ENCODE measurements at regions not wholly inside any gene's neighbourhood (a gene's known extent, or its start where the extent isn't known, plus 50 kb on each side); places are given as distances from the start of the nearest gene placed in this dataset.
"Not testable (repeated sequence)": the region's sequence is repeated elsewhere in the genome, so short reads cannot be mapped to it uniquely, and the experiment has no call there.

DNA sequence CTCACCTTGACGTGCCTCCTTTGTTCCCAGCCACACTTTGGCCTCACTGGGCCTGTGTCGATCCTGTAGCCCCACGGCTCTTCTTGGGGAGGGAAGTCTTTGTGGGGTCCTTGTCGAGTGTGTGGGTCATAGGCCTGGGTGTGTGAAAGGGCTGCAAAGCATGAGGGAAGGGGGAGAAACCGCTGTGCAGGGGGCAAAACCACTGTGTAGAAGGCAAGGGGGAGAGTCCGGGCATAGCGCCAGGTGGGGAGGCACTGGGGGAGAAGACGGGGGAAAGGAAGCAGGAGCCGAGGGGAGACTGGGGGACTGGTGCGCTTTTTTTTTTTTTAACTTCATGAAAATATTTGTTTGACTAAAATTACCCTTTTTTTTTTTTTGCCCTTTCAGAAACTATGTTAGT is 65.1 kb upstream of the RASD2 start:
- DNase-seq, result no peak

DNA sequence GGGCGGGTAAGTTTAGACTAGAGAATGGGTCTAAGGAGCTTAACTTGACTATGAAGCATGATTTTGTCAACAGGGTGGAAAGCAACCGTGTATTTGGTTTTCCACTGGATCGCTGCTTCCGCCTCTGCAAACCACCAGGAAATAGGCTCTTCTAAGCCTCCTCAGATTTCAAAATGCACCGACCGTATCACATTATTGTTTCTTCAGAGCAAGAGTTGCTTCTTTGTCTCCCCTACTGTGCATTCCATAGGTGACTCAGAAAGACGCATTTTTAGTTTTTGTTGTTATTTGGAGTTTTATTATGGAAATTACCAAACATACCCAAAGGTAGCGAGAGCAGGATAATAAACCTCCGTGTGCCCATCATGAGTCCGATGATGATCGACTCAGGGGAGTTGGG is 64.3 kb upstream of the RASD2 start:
- DNase-seq, result peak; percentile 5 to 11

DNA sequence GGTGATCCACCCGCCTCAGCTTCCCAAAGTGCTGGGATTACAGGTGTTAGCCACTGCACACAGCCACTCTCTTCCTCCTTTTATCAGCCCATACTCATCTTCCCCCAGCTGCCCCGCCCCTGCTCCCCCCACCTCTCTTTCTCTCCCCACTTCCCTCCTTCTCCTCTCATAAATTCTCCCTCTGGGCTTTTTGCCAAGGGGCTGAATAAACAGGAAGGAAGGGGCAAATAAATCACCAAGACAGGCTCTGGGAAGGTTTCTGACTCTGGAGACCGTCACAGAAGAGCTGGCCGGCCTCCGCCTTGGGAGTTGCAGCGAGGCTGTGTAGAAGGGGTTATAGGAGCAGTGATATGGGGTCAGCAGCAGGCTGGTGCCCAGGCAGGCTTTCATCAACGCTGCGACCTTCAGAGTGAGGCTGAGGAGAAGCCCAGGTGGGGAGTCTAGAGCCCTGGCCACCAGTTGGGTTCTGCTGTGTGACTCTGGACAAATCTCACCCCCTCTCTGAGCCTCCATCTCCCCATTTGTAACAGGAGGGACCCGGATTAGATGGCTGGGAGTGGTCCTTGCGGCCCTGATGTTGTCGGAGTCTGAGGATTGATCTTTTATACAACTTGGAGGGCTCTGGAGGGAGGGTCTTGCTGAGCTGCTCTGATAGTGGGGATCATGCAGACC is 62.6 kb upstream of the RASD2 start:
- peak; percentile 31 to 58 for DNase-seq

DNA sequence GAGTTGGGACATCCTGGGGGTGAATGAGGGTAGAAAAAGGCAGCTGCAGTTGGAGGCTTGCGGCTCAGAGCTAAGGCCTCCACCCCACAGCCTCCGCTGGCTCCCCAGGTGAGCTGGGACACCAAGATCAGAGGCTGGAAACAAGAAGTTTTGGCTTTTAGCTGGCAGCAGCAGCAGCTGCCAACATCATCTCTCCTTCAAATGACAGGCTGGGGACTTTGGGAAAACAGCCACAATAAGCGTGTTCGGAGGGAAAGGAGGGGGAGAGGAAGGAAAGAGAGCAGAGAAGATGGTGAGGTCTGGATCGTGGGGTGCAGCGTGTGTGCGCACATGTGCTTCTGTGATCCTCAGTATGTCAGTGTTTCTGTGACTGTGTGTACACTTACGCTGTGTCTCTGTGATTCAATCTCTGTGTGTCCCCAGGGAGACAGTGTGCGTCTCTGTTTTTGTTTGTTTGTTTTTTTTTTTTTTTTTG is 62.0 kb upstream of the RASD2 start:
- no peak for DNase-seq

DNA sequence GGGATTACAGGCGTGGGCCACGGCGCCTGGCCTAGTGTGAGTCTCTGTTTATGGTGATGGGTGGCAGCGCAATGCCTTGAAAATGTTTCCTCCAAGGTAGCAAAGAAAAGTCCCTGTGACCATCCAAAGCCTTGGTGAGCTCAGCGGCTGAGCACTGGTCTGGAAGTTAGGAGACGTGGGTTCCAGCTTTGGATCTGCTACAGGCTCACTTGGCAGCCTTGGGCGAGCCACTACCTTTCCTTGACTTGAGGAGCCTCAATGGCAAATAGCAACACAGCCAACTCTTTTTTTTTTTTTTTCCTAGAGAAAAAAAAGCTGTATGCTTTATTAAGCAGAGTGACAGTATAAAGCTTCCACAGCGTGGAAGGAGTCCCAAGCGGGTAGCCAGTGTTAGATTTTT is 61.3 kb upstream of the RASD2 start:
- no peak for DNase-seq

DNA sequence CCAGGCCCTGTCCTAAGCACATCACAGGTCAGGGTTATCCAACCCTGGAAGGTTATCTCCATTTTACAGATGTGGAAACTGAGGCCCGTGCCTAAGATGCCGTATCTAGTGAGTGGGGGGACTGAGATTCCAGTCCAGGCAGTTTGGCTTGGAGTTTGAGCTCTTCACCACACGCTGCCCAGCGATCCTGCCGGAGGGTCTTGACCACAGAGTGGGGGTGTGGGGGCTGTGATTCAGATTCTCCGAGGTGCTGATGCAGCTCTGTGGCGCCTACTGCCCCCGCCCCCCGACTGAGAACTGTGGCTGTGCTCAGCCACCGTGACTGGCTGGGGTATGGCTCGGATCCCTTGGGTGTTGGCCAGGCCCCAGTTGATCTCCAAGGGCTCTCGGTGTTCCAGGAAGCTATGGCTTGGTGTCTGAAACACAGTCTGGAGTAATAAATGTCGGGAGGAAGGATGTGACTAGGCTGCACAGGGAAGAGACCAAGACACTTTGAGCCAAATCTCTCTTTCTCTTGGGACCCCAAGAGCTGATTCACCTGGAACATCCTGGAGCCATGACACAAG is 60.6 kb upstream of the RASD2 start:
- DNase-seq, result no peak

DNA sequence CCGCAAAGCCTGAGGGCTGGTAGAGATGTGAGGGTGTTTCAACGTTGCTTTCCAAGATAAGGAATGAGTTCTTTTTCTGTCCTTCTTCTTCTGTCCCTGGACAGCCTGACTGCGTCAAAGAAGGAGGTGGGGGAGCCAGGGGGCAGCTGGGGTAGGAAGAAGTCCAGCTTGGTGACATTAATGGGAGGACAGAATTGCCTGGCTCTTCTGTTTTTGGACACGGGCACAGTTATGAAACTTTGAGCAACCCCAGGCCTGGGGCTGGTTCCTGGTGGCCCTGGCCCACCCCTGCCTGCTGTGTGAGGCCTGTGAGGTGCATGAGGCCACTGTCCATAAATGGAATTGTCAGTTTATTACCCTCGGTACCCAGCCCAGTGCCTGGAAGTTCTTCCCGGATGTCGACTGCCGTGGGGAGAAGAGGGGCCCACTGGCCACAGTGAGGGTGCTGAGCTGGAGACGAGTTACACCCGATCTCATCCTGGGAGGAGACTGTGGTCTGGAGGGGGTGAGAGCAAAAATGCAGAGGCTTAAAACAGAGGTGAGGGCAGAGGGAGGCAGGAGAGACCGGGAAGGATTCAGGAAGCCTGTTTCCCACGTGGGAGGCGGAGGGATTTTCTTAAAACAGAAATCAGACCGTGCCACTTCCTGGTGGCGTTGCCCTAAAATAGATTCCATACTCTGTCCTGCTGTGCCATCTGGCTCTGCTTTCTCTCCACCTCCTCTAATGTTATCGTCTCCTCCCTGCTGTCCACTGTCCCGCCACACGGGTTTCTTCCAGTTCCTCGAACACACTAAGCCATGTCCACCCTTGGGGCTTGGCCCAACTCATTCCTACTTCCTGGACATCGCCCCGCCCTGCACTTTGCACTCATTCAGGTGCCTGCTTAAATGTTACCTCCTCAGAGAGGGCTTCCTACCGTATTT is 59.7 kb upstream of the RASD2 start:
- DNase-seq, result peak in 1 of 2 donors; percentile 1

DNA sequence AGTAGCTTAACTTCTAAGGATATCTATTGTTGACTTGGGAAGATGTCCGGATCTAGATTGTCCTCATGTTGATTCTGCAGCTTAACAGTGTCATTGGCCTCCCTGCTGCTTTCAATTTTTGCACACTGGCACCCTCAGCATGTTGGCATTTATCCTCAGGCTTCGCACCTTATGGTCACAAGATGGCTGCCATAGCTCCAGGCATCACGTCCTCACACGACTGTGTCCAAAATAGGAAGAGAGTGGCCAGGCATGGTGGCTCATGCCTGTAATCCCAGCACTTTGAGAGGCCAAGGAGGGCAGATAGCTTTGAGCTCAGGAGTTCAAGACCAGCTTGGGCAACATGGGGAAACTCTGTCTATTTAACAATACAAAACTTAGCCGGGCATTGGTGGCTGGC is 58.3 kb upstream of the RASD2 start:
- no peak for DNase-seq

DNA sequence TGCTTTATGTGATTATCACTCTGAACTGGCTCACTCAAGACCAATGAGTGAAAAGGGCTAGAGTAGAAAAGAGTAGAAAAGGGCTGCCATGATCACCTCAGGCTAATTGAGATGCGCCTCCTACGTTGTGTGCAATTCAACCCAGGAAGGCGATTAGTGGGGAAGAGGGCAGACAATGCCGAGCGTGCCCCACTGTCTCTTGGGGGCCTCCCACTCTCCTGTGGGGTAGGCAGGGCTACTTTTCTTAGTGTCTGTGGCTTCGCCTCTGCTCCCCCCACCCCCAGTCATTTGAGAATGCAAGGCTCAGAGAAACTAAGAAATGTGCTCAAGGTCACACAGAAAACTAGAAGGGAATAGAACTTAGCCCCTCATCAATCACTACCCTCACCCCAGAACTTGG is 57.7 kb upstream of the RASD2 start:
- no peak for DNase-seq

DNA sequence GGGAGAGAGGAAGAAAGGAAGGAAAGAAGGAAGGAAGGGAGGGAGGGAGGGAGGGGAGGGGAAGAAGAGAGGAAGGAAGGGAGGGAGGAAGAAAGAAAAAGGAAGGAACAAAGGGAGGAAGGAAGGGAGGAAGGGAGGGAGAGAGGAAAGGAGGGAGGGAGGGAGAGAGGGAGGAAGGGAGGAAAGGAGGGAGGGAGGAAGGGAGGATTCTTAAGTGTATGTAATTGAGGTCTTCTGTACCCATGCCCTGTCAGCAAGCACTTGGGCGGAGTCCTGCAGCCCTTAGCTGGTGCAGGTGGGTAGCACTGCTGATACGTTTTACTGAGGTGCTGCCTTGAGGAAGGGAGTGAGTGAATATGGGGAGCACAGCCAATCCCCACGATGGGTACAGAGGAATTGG is 56.9 kb upstream of the RASD2 start:
- no peak for DNase-seq

DNA sequence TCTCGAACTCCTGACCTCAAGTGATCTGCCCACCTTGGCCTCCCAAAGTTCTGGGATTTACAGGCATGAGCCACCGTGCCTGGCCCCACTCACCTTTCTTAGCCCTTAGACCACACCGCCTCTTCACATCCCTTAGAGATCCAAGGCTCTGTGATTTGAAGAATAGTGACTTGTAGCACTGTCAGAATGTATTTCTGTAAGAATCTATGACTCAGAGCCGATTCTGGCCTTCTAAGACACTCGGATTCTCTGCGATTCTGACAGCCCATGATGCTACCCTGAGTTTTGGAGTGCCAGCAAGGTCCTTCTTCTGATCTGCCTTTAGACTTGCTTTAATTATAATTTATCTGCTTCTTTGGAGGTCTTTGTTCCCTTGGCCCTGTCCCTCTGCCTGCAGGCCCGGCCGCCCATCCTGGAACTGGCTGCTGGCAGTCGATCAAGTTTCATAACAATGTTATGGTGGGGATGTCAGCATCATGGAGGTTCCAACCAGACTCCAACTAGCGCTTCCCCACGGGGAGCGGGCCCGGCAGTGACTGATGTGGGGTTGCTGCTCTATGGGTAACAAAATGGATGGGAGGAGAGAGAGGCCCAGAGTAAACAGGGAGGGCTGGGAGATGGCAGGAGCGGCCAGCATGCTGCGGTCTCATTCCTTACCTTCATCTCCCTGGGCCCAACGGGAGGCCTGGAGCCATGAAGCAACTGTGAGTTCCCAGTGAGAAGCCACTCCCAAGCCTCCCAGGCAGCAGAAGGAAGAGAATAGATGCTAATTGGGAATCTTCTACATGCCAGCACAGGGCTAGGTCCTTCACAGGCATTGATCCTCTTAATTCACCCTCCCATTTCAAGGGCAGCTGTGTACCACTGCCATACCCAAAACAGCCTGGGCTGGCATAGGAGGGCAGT is 55.7 kb upstream of the RASD2 start:
- DNase-seq, result no peak

DNA sequence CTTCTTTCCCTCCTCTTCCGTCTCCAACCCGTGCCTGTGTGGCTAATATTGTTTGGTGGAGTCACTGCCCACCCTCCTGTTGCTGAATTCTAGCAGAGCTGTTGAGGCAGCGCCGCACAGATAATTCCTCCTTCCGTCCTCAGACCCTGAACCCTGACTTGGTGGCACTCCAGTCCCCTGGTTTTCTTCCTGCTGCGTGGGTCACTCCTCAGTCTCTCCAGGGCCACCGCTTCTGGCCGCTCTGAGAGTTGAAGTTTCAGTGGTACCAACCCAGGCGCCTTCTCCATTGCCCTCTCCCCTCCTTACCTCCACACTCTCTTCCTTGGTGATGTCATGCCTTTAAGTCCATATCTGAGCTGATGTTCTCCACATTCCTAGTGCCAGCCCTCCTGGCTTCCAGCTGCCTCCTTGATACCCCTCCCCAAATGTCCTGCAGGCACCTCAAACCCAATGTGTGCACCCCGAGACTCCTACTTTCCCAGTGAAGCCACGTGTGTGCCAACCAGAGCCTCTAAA is 54.5 kb upstream of the RASD2 start:
- no peak for DNase-seq

DNA sequence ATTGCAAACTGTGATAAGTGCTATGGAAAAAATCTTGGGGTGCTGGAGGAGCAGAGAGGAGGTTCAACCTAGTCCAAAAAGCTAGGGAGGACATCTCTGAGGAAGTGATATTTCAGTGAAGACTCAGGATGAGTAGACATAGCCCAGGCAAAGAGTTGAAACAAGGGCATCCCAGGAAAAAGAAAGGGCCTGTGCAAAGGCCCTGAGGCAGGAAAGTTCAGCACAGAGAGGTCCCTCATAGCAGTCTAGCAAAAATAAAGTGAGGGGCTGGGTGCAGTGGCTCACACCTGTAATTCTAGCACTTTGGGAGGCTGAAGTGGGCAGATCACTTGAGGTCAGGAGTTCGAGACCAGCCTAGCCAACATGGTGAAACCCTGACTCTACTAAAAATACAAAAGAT is 53.0 kb upstream of the RASD2 start:
- not testable (repeated sequence) for DNase-seq

DNA sequence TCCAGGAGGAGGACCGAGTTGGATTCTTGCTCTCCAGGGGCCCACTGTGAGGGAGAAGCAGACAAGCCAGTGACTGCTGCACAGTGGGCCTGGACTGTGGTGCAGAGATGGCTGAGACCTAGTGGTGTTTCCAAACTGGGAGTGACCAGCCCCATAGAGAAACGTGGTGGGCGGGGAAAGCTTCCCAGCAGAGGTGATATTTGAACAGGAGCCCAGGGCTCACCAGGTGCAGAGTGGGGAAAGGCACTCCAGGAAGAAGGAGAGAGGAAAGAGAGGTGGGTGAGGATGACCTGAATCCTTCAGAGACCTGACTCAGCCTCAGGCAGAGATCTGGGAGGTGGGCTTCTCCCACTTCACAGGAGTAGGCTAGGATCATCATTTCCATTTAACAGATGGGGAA is 52.1 kb upstream of the RASD2 start:
- DNase-seq, result no peak

DNA sequence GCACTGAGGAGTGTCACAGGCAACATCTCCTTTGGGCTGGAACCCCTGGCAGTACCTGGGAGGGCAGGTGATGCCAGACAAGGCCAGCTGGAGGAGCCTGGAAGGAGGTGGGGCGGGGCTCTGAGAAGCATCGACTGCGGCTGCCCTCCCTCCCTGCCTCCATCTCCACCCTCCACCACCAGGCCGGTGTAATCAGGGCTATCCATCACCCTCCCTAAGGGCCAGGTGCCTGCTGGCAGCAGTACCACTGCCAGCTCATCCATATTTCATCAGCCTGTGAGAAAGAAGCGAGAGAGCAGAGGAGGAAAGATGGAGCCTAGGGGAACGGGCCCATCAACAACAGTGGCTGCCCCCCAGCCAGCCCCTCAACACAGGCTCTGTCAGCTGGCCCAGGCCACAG is 51.4 kb upstream of the RASD2 start:
- no peak for DNase-seq

Data from inflammatory macrophage (primary cell).